ENCODE measurements at regions not wholly inside any gene's neighbourhood (a gene's known extent, or its start where the extent isn't known, plus 50 kb on each side); places are given as distances from the start of the nearest gene placed in this dataset.

DNA sequence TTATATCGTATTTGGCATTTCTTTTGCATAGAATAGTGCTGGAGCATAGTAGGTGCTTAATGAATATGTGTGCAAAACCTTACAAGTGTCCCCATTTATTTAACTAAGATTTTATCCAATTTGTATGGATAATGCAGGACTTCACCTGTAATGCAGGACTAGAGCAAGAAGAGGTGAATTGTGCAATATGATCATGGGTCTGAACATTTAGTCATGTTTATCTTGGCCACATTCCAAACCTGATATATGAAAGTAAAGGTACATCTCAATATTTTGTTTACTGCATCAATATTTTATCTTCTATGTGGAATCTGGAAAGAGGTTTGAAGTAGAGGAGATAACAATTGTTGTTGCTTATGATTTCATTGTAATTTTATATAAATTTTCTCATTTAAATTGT lies 1626.7 kb upstream of the B3GALT2 start:
- TF ChIP-seq PBX3 (IDR thresholded peaks at IDR 0.05; ENCODE audit: insufficient replicate concordance, low read depth, low read length) (no peak), ASH2L (IDR thresholded peaks at IDR 0.05; ENCODE audit: borderline replicate concordance, low read depth) (no peak), SIN3A (IDR thresholded peaks at IDR 0.05; ENCODE audit: low read depth, low read length) (no peak), CHD2 (IDR thresholded peaks at IDR 0.05; ENCODE audit: borderline replicate concordance, low read depth, low read length) (no peak)
